ENCODE measurements at regions not wholly inside any gene's neighbourhood (a gene's known extent, or its start where the extent isn't known, plus 50 kb on each side); places are given as distances from the start of the nearest gene placed in this dataset.

GRCh38 chr9:85171163-85171562, 501.6 kb downstream of the NTRK2 start:
- ATAC-seq (no peak), DNase-seq (no peak)
- Mint-ChIP-seq H3K4me1 (ENCODE audit: low read depth) (no peaks in the 10 kb centered on the region), H3K4me3 (no peak overlapping the region), H3K36me3 (ENCODE audit: low read depth) (no peaks in the 10 kb centered on the region), H3K27ac (no peak overlapping the region), H3K27me3 (peaks cover 1% of the 10 kb centered on the region), H3K9me3 (no peaks in the 10 kb centered on the region)
- intact Hi-C loops (cut with micrococcal nuclease) = no loop called here
- POLR2A ChIA-PET = no interaction called here
- CTCF ChIA-PET = no interaction called here
- TF ChIP-seq, protein P1, sequence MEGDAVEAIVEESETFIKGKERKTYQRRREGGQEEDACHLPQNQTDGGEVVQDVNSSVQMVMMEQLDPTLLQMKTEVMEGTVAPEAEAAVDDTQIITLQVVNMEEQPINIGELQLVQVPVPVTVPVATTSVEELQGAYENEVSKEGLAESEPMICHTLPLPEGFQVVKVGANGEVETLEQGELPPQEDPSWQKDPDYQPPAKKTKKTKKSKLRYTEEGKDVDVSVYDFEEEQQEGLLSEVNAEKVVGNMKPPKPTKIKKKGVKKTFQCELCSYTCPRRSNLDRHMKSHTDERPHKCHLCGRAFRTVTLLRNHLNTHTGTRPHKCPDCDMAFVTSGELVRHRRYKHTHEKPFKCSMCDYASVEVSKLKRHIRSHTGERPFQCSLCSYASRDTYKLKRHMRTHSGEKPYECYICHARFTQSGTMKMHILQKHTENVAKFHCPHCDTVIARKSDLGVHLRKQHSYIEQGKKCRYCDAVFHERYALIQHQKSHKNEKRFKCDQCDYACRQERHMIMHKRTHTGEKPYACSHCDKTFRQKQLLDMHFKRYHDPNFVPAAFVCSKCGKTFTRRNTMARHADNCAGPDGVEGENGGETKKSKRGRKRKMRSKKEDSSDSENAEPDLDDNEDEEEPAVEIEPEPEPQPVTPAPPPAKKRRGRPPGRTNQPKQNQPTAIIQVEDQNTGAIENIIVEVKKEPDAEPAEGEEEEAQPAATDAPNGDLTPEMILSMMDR (IDR thresholded peaks at IDR 0.05) = no peak

- POLR2A ChIA-PET = no interaction called here
- Mint-ChIP-seq H3K27ac (no peak overlapping the region), H3K27me3 (no peaks in the 10 kb centered on the region), H3K36me3 (ENCODE audit: low read depth) (no peaks in the 10 kb centered on the region), H3K4me3 (no peak overlapping the region), H3K4me1 (ENCODE audit: low read depth) (no peaks in the 10 kb centered on the region), H3K9me3 (no peaks in the 10 kb centered on the region)
- CTCF ChIA-PET = no interaction called here
- TF ChIP-seq, protein P1 (IDR thresholded peaks at IDR 0.05) = no peak
- DNase-seq (no peak), ATAC-seq (no peak)
- intact Hi-C loops (cut with micrococcal nuclease) = no loop called here
These were observed 498.9 kb downstream of the NTRK2 start for GRCh38 chr9:85168412-85168811.

DNA sequence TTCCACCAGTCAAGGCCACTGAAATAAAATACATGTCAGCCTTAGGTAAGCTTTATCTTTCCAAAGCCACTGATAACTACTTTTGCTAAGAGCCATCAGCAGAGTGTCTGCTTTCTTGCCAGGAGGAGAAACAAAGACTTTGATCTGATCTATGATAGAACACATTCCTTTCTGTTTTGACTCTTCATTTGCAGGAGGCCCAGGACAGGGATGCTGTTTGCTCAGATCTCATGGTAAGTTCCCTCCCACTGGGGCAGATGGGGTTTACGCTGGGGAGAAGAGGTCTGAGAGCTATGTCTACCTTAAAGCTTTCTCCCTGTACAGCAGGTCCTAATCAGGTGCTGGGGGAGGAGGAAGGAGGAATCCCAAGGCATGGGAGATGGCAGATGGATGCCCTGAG, 497.6 kb downstream of the NTRK2 start:
- TF ChIP-seq, protein P1 (IDR thresholded peaks at IDR 0.05) = no peak
- H3K9me3 Mint-ChIP-seq = no peaks in the 10 kb centered on the region
- H3K4me3 Mint-ChIP-seq = no peak overlapping the region
- H3K4me1 Mint-ChIP-seq (ENCODE audit: low read depth) = no peaks in the 10 kb centered on the region
- no peaks in the 10 kb centered on the region for H3K27me3 Mint-ChIP-seq
- H3K27ac Mint-ChIP-seq = no peak overlapping the region
- CTCF ChIA-PET = no interaction called here
- H3K36me3 Mint-ChIP-seq (ENCODE audit: low read depth) = no peaks in the 10 kb centered on the region
- POLR2A ChIA-PET = no interaction called here
- intact Hi-C loops (cut with micrococcal nuclease) = no loop called here
- ATAC-seq (no peak), DNase-seq (no peak)

- Mint-ChIP-seq H3K4me1 (ENCODE audit: low read depth) (no peaks in the 10 kb centered on the region), H3K4me3 (no peak overlapping the region), H3K9me3 (no peaks in the 10 kb centered on the region), H3K27ac (no peak overlapping the region), H3K36me3 (ENCODE audit: low read depth) (no peaks in the 10 kb centered on the region), H3K27me3 (peaks cover 1% of the 10 kb centered on the region)
- DNase-seq (no peak), ATAC-seq (no peak)
- POLR2A ChIA-PET = no interaction called here
- intact Hi-C loops (cut with micrococcal nuclease) = no loop called here
- TF ChIP-seq, protein P1 (IDR thresholded peaks at IDR 0.05) = no peak
- CTCF ChIA-PET = no interaction called here
These were observed 494.3 kb downstream of the NTRK2 start for GRCh38 chr9:85163825-85164224.

GRCh38 chr9:85163415-85163814, 493.9 kb downstream of the NTRK2 start:
- Mint-ChIP-seq H3K4me1 (ENCODE audit: low read depth) (no peaks in the 10 kb centered on the region), H3K9me3 (no peaks in the 10 kb centered on the region)
- TF ChIP-seq, protein P1 (IDR thresholded peaks at IDR 0.05) = no peak

More at GRCh38 chr9:85163415-85163814, 493.9 kb downstream of the NTRK2 start:
- DNase-seq = no peak
- no peak for ATAC-seq
- peaks cover 1% of the 10 kb centered on the region for H3K27me3 Mint-ChIP-seq
- no peak overlapping the region for H3K4me3 Mint-ChIP-seq
- ChIA-PET CTCF (no interaction called here), POLR2A (no interaction called here)
- intact Hi-C loops (cut with micrococcal nuclease) = no loop called here
- no peak overlapping the region for H3K27ac Mint-ChIP-seq
- H3K36me3 Mint-ChIP-seq (ENCODE audit: low read depth) = no peaks in the 10 kb centered on the region
